OCI-LY1 (cell line): ENCODE measurements at regions not wholly inside any gene's neighbourhood (a gene's known extent, or its start where the extent isn't known, plus 50 kb on each side); places are given as distances from the start of the nearest gene placed in this dataset.

Experiments used
- H2AFZ ChIP-seq: fragments of 200-600 bp; sonication (generic), shearing (Covaris generic); 2 replicates; pipeline ENCODE4 v1.6.0; 2014; ENCODE audit warnings: antibody characterized with exemption, mild to moderate bottlenecking, low read length
- H3F3A ChIP-seq: fragments of 200-600 bp; sonication (generic), shearing (Covaris generic); 2 replicates; pipeline ENCODE4 v1.6.0; 2014; ENCODE audit warnings: mild to moderate bottlenecking, antibody characterized with exemption, low read length, moderate library complexity; ENCODE audit not compliant: insufficient read depth
- H3K27ac ChIP-seq: fragments of 200-600 bp; sonication (generic); 2 replicates; pipeline ENCODE4 v1.5.1; 2014; ENCODE audit warnings: low read length, mixed run types, mild to moderate bottlenecking, low read depth; ENCODE audit not compliant: poor library complexity, severe bottlenecking
- H3K27me3 ChIP-seq: fragments of 200-600 bp; sonication (generic); 2 replicates; pipeline ENCODE4 v1.6.0; 2014; ENCODE audit warnings: antibody characterized with exemption, mild to moderate bottlenecking, low read length, moderate library complexity; ENCODE audit not compliant: insufficient read depth
- H3K36me3 ChIP-seq: fragments of 200-600 bp; sonication (generic); 2 replicates; pipeline ENCODE4 v1.6.1; 2014; ENCODE audit warnings: mild to moderate bottlenecking, antibody characterized with exemption, low read length, moderate library complexity, mixed read lengths; ENCODE audit not compliant: insufficient read depth
- H3K4me1 ChIP-seq: fragments of 200-600 bp; sonication (generic); 2 replicates; pipeline ENCODE4 v1.5.1; 2014; ENCODE audit warnings: mild to moderate bottlenecking, low read length, moderate library complexity; ENCODE audit not compliant: insufficient read depth, severe bottlenecking
- H3K4me2 ChIP-seq: fragments of 200-600 bp; sonication (generic), shearing (Covaris generic); 2 replicates; pipeline ENCODE4 v1.6.1; 2014; ENCODE audit warnings: low read length
- H3K4me3 ChIP-seq: fragments of 200-600 bp; sonication (generic); 2 replicates; pipeline ENCODE4 v1.5.1; 2014; ENCODE audit warnings: low read length, low read depth, mild to moderate bottlenecking, mixed read lengths; ENCODE audit not compliant: poor library complexity, severe bottlenecking
- H3K79me2 ChIP-seq: fragments of 200-600 bp; shearing (Covaris generic); 2 replicates; pipeline ENCODE4 v1.6.1; 2016; ENCODE audit warnings: mixed run types, low read length, mixed read lengths; ENCODE audit not compliant: insufficient read depth
- H3K9ac ChIP-seq: fragments of 200-600 bp; sonication (generic), shearing (Covaris generic); 2 replicates; pipeline ENCODE4 v1.6.1; 2014; ENCODE audit warnings: mild to moderate bottlenecking, low read length, mixed read lengths
- H3K9me2 ChIP-seq: fragments of 200-600 bp; sonication (generic), shearing (Covaris generic); 2 replicates; pipeline ENCODE4 v1.6.1; 2014; ENCODE audit warnings: low read depth, mild to moderate bottlenecking, low read length, mixed read lengths
- H3K9me3 ChIP-seq: fragments of 200-600 bp; shearing (Covaris generic); 2 replicates; pipeline ENCODE4 v1.6.1; 2014; ENCODE audit warnings: low read length, mixed read lengths
- H4K20me1 ChIP-seq: fragments of 200-600 bp; sonication (generic), shearing (Covaris generic); 2 replicates; pipeline ENCODE4 v1.6.0; 2016; ENCODE audit warnings: mild to moderate bottlenecking, low read length; ENCODE audit not compliant: insufficient read depth
- EZH2 ChIP-seq: fragments of 200-600 bp; sonication (generic), shearing (Covaris generic); IDR thresholded peaks from 2 replicates; pipeline ENCODE4 v1.8.0; 2017; ENCODE audit warnings: borderline replicate concordance, mixed run types, mild to moderate bottlenecking, antibody characterized with exemption, low read length, moderate library complexity, mixed read lengths
- TF ChIP-seq, protein P1 (sequence below): fragments of 200-600 bp; sonication (generic), shearing (Covaris generic); IDR thresholded peaks from 2 replicates; pipeline ENCODE4 v1.5.1; 2017; ENCODE audit warnings: mild to moderate bottlenecking, antibody characterized with exemption, low read length, moderate library complexity, mixed read lengths

DNA sequence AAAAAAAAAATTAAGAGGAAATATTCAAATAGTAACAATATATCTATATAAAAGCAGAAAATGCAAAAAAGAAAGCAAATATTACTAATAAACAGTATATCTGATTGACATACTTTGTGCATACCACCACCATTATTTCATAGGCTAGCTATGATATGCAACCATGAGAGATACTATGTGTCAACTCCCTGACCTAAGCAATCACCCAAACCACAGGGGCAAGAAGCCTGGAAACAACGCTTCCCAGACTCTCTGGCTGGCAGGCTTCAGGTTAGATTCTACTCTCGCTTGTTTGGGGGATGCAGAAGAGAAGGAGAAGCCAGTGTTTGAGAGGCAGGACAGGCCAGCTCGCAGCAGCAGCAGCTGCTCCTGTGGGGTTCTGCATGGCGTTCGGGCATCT is 169.3 kb upstream of the TPM1 start:
- no peak overlapping the region for H3K27ac ChIP-seq

DNA sequence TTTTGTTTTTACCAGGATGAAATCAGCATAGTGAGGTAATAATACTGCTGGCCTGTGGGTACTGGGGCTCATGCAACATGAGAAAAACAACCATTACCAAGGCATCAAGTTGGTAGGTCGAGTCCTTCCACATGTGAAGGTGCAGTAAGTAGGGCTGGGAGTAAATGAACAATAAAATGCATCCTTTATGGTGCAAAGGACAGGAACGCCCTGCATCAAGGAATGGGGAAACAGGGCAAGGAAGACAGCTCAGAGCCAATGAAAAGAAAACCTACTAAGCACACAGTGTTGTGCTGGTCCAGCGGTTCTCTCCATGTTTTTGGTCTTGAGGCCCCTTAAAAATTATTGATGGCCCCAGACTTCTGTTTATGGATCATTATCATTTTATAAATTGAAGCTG is 168.5 kb upstream of the TPM1 start:
- Histone ChIP-seq H3K4me3 (no peak overlapping the region), H2AFZ (no peak overlapping the region), H3K4me1 (no peaks in the 10 kb centered on the region), H3K36me3 (no peaks in the 10 kb centered on the region), H3K27me3 (no peaks in the 10 kb centered on the region), H4K20me1 (no peaks in the 10 kb centered on the region), H3K27ac (no peak overlapping the region), H3K4me2 (no peak overlapping the region), H3K9me3 (no peaks in the 10 kb centered on the region), H3K9ac (no peak overlapping the region), H3K9me2 (no peaks in the 10 kb centered on the region), H3F3A (no peaks in the 10 kb centered on the region), H3K79me2 (no peaks in the 10 kb centered on the region)
- TF ChIP-seq EZH2 = no peak
- TF ChIP-seq, protein P1, sequence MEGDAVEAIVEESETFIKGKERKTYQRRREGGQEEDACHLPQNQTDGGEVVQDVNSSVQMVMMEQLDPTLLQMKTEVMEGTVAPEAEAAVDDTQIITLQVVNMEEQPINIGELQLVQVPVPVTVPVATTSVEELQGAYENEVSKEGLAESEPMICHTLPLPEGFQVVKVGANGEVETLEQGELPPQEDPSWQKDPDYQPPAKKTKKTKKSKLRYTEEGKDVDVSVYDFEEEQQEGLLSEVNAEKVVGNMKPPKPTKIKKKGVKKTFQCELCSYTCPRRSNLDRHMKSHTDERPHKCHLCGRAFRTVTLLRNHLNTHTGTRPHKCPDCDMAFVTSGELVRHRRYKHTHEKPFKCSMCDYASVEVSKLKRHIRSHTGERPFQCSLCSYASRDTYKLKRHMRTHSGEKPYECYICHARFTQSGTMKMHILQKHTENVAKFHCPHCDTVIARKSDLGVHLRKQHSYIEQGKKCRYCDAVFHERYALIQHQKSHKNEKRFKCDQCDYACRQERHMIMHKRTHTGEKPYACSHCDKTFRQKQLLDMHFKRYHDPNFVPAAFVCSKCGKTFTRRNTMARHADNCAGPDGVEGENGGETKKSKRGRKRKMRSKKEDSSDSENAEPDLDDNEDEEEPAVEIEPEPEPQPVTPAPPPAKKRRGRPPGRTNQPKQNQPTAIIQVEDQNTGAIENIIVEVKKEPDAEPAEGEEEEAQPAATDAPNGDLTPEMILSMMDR = no peak

More for the DNA sequence above, 169.3 kb upstream of the TPM1 start:
- TF ChIP-seq, protein P1 = no peak
- TF ChIP-seq EZH2 = no peak
- H3K79me2 ChIP-seq = no peaks in the 10 kb centered on the region
- H3K4me3 ChIP-seq = no peak overlapping the region
- no peaks in the 10 kb centered on the region for H3K27me3 ChIP-seq
- H3K9me2 ChIP-seq = no peaks in the 10 kb centered on the region
- no peaks in the 10 kb centered on the region for H3K4me1 ChIP-seq
- H2AFZ ChIP-seq = no peak overlapping the region
- no peak overlapping the region for H3K9ac ChIP-seq
- no peaks in the 10 kb centered on the region for H4K20me1 ChIP-seq
- no peaks in the 10 kb centered on the region for H3K36me3 ChIP-seq
- H3F3A ChIP-seq = no peaks in the 10 kb centered on the region
- H3K4me2 ChIP-seq = no peak overlapping the region
- H3K9me3 ChIP-seq = no peaks in the 10 kb centered on the region

DNA sequence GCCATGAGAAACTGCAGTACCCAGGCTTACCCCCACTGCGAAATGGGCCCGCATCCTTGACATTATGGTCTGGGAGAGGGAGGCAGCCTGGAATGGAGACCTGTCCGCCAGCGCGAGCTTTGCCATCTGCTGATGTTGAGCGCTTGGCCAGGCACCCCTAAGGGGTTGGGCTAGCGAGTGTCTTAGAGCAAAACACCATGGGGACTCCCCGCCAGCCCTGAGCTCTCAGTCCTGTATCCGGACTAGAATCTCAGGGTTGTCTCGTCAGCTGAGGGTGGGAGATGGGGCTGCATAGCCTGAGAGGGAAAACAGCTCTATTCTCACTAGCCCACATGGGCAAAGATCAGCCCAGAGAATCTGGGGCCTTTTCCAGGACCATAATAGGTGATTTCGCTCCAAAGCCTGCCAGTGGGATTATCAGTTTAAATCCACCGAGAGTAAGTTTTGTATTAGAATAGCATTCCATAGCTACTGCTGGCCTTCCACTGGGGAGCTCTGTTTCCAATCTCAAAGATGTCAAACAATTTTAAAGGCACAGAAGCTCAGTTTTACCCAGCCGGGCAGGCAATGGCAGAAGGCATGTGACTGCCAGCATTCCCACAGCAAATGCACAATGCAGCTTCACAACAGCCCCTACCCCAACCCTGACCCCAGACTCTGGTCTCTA is 167.5 kb upstream of the TPM1 start:
- H3K9me3 ChIP-seq = no peaks in the 10 kb centered on the region
- no peaks in the 10 kb centered on the region for H3K27me3 ChIP-seq
- H3K36me3 ChIP-seq = no peaks in the 10 kb centered on the region
- H3K79me2 ChIP-seq = no peaks in the 10 kb centered on the region
- no peak overlapping the region for H2AFZ ChIP-seq
- no peaks in the 10 kb centered on the region for H3F3A ChIP-seq
- H4K20me1 ChIP-seq = no peaks in the 10 kb centered on the region
- no peak overlapping the region for H3K27ac ChIP-seq
- H3K4me3 ChIP-seq = no peak overlapping the region
- H3K9me2 ChIP-seq = no peaks in the 10 kb centered on the region
- TF ChIP-seq EZH2 = no peak
- TF ChIP-seq, protein P1 = no peak
- H3K9ac ChIP-seq = no peak overlapping the region
- H3K4me1 ChIP-seq = no peaks in the 10 kb centered on the region
- no peak overlapping the region for H3K4me2 ChIP-seq
